SK-N-MC (cell line): ENCODE measurements at regions not wholly inside any gene's neighbourhood (a gene's known extent, or its start where the extent isn't known, plus 50 kb on each side); places are given as distances from the start of the nearest gene placed in this dataset.

Experiments
- DNase-seq: peaks from one replicate; pipeline ENCODE4 v3.0.0-alpha.2; 2011; ENCODE audit warnings: low read depth, low spot score
- H3K27ac ChIP-seq: fragments of 200-600 bp; sonication (generic); 2 replicates; pipeline ENCODE4 v1.5.1; 2016; ENCODE audit warnings: mixed run types
- H3K36me3 ChIP-seq: fragments of 200-600 bp; sonication (generic); 2 replicates; pipeline ENCODE4 v1.6.1; 2017; ENCODE audit warnings: antibody characterized with exemption, low read length, mixed read lengths; ENCODE audit not compliant: insufficient read depth
- H3K4me3 ChIP-seq: fragments of 200-600 bp; sonication (generic); 2 replicates; pipeline ENCODE4 v1.5.1; 2016
- H3K9ac ChIP-seq: fragments of 200-600 bp; sonication (generic); 2 replicates; pipeline ENCODE4 v1.8.0; 2017; ENCODE audit warnings: mixed run types, mixed read lengths; ENCODE audit not compliant: insufficient read length
- H3K9me3 ChIP-seq: fragments of 200-600 bp; sonication (generic); 2 replicates; pipeline ENCODE4 v1.6.1; 2017; ENCODE audit warnings: low read depth, mild to moderate bottlenecking, antibody characterized with exemption, low read length, moderate library complexity, mixed read lengths
- EZH2 ChIP-seq: fragments of 200-600 bp; sonication (generic); IDR thresholded peaks from one replicate; pipeline ENCODE4 v1.6.1; 2017; ENCODE audit warnings: antibody characterized with exemption
- FOXP2 ChIP-seq: optimal IDR thresholded peaks from 2 replicates; pipeline ENCODE3; 2011; ENCODE audit warnings: mild to moderate bottlenecking, moderate library complexity; ENCODE audit not compliant: insufficient read depth; ENCODE audit errors: extremely low read length, control extremely low read depth
- POLR2AphosphoS5 ChIP-seq: IDR thresholded peaks from 2 replicates; pipeline ENCODE4 v1.6.1; 2012; ENCODE audit warnings: mild to moderate bottlenecking, low read depth, low read length, borderline replicate concordance

DNA sequence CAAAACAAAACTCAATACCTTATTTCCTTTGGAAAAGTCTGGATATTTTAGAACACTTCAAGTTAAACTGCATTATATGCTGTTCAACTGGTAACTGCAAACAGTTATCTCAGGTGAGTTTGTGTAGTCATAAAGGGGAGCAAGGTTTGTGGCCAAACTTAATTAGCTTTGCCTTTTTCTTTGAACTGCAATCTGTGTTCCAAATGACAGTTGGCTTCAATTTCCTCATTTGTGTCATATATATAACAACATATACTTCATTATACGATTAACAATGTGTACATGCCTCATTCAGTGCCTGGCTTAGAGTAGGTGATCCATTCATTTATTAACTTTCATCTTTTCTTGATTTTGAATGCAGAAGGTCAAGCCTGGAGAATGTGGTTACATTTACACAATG lies 55.8 kb downstream of the KCNE4 start:
- no peak for DNase-seq
- Histone ChIP-seq H3K9ac (no peak overlapping the region), H3K36me3 (no peaks in the 10 kb centered on the region), H3K9me3 (no peaks in the 10 kb centered on the region), H3K4me3 (no peak overlapping the region), H3K27ac (no peak overlapping the region)
- TF ChIP-seq EZH2 (no peak), POLR2AphosphoS5 (no peak), FOXP2 (no peak)

- H3K9ac ChIP-seq: no peak overlapping the region
- no peak for DNase-seq
- no peaks in the 10 kb centered on the region for H3K9me3 ChIP-seq
- H3K27ac ChIP-seq: no peak overlapping the region
- H3K4me3 ChIP-seq: no peak overlapping the region
- H3K36me3 ChIP-seq: no peaks in the 10 kb centered on the region
- TF ChIP-seq POLR2AphosphoS5 (no peak), EZH2 (no peak), FOXP2 (no peak)
These were observed 56.5 kb downstream of the KCNE4 start for GRCh38 chr2:223108351-223109050.

DNA sequence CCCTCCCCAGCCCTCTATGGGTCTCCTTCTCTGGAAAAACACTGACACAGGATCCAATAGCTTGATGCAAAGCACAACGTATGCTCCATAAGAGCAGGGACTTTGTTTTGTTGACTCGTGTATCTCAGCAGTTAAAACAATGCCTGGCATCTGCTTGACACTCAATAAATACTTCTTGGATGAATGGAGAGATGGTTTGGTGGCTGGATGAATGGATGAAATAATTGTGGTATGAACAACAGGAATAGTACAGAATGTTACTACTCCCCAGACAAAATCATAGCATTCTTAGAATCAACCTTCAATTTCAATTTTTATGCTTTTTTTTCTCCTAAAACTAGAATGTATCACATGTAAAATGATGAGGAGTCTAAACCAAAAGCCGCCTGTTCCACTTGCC lies 57.4 kb downstream of the KCNE4 start:
- Histone ChIP-seq H3K27ac (no peak overlapping the region), H3K36me3 (no peaks in the 10 kb centered on the region), H3K4me3 (no peak overlapping the region), H3K9ac (no peak overlapping the region), H3K9me3 (no peaks in the 10 kb centered on the region)
- no peak for DNase-seq
- TF ChIP-seq EZH2 (no peak), POLR2AphosphoS5 (no peak), FOXP2 (no peak)

DNA sequence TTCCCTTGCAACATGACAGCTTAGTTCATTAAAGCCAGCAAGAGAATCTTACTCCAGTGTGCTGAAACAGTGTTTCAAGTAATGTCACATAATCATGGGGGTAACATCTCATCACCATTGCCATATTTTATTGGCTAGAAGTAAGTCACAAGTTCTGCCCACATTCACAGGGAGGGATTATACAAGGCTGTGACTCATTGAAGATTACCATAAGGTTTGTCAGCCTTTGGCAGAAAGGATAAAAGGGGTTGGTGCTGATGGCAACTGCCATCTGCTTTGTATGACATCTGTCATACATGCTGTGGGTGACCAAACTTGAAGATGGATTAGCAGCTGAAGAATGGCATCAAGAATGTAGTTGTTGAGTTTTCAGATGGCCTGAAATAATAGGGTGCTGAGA lies 61.2 kb downstream of the KCNE4 start:
- Histone ChIP-seq H3K9me3 (no peaks in the 10 kb centered on the region), H3K9ac (no peak overlapping the region), H3K36me3 (no peaks in the 10 kb centered on the region), H3K27ac (no peak overlapping the region), H3K4me3 (no peak overlapping the region)
- DNase-seq: no peak
- TF ChIP-seq POLR2AphosphoS5 (no peak), EZH2 (no peak), FOXP2 (no peak)

GRCh38 chr2:223114170-223114569 lies 62.2 kb downstream of the KCNE4 start:
- no peak for TF ChIP-seq FOXP2
- no peak for TF ChIP-seq POLR2AphosphoS5
- TF ChIP-seq EZH2: no peak
- Histone ChIP-seq H3K27ac (peak overlapping the region; percentile 55; the same call in 1 of the 2 replicates), H3K9me3 (no peaks in the 10 kb centered on the region), H3K9ac (no peak overlapping the region), H3K4me3 (no peak overlapping the region), H3K36me3 (no peaks in the 10 kb centered on the region)
- no peak for DNase-seq

- Histone ChIP-seq H3K4me3 (no peak overlapping the region), H3K9me3 (no peaks in the 10 kb centered on the region), H3K36me3 (no peaks in the 10 kb centered on the region), H3K27ac (no peak overlapping the region), H3K9ac (no peak overlapping the region)
- TF ChIP-seq EZH2 (no peak), FOXP2 (no peak), POLR2AphosphoS5 (no peak)
- DNase-seq: no peak
These were observed 62.9 kb downstream of the KCNE4 start for GRCh38 chr2:223114917-223115316.

DNA sequence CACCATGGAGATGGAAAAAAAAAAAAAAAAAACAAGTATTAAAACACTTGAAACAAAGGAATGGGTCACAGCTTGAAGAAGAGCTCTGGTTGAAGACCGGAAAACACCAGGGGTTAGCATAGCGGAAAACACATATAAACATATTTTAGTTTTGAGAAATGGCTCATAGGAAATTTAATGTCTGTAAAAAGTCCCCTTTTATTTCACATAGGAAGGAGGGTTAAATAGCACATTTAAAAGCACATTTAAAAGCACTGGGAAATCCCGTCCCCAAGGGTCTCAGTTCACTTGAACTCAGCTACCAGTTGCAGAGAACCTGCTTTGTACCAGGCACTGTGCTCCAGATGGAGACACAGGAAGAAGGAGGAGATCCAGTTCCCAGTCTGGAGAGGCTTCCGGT lies 65.5 kb downstream of the KCNE4 start:
- DNase-seq: peak; percentile 62
- TF ChIP-seq POLR2AphosphoS5 (no peak), EZH2 (no peak), FOXP2 (no peak)

GRCh38 chr2:223121283-223121682 lies 69.3 kb downstream of the KCNE4 start:
- Histone ChIP-seq H3K4me3 (no peak overlapping the region), H3K9me3 (no peaks in the 10 kb centered on the region), H3K9ac (no peak overlapping the region), H3K27ac (no peak overlapping the region), H3K36me3 (no peaks in the 10 kb centered on the region)
- TF ChIP-seq EZH2 (no peak), FOXP2 (no peak), POLR2AphosphoS5 (no peak)
- no peak for DNase-seq

More for the DNA sequence above, 65.5 kb downstream of the KCNE4 start:
- Histone ChIP-seq H3K9ac (no peak overlapping the region), H3K4me3 (peak overlapping the region; percentile 45), H3K27ac (peak overlapping the region; percentile 92), H3K36me3 (no peaks in the 10 kb centered on the region), H3K9me3 (no peaks in the 10 kb centered on the region)

DNA sequence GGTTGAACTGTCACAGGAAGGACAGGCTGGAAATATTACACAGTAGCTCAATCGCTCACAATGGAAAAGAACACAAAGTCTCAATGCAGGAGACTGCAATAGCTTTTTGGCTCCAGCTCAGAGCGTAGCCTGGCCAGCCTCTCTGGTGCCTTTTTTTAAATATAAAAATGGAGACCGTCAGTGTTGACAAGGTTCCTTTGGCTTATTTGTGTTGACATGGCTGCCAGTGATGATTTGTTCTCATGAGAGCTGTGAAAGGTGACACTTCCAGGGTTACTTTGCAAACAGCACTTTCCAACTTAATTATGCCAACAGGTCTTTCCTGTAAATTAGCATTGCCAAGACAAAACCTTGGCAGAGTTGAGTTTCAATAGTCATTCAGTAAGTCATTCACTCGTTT lies 70.8 kb downstream of the KCNE4 start:
- no peak for DNase-seq
- peak overlapping the region; percentile 59; the same call in 1 of the 2 replicates for H3K27ac ChIP-seq

More for the DNA sequence above, 70.8 kb downstream of the KCNE4 start:
- TF ChIP-seq EZH2 (no peak), FOXP2 (no peak), POLR2AphosphoS5 (no peak)
- Histone ChIP-seq H3K4me3 (no peak overlapping the region), H3K36me3 (no peaks in the 10 kb centered on the region), H3K9ac (no peak overlapping the region), H3K9me3 (no peaks in the 10 kb centered on the region)
